Right lobe of liver (tissue), 6 donors: ENCODE measurements at regions not wholly inside any gene's neighbourhood (a gene's known extent, or its start where the extent isn't known, plus 50 kb on each side); places are given as distances from the start of the nearest gene placed in this dataset.
A peak's percentile ranks its signal among the peaks of the same experiment; 100 is the strongest.

ENCODE experiments used
- ATAC-seq, 4 donors: fragments of 200-7000 bp; cut with Tn5 transposase; one replicate each; pipeline ENCODE4 v1.9.1; 2020; ENCODE audit warnings: mild to moderate bottlenecking in 4 of 4, moderate library complexity in 4 of 4
- DNase-seq, 3 donors: peaks; one replicate each; pipeline ENCODE4 v3.0.0-alpha.2; 2020
- H3K27ac ChIP-seq, 3 donors: fragments of 200-600 bp; one replicate each; pipeline ENCODE4 v1.8.0; 2022
- H3K27me3 ChIP-seq, 2 donors: fragments of 200-600 bp; one replicate each; pipeline ENCODE4 v1.8.0; 2022
- H3K36me3 ChIP-seq, 4 donors: fragments of 200-600 bp; sonication (generic) in 1 of 4; one replicate each; pipeline versions ENCODE4 v1.5.1 to v1.8.0; 2017 to 2022; ENCODE audit warnings: control low read depth in 1 of 4
- H3K4me1 ChIP-seq, 4 donors: fragments of 200-600 bp; sonication (generic) in 1 of 4; one replicate each; pipeline versions ENCODE4 v1.5.1 to v1.8.0; 2017 to 2022; ENCODE audit warnings: control low read depth in 1 of 4
- H3K4me3 ChIP-seq, 3 donors: fragments of 200-600 bp; one replicate each; pipeline ENCODE4 v1.8.0; 2022
- H3K9me3 ChIP-seq, 4 donors: fragments of 200-600 bp; sonication (generic) in 1 of 4; one replicate each; pipeline versions ENCODE4 v1.5.1 to v1.8.0; 2017 to 2022; ENCODE audit warnings: control low read depth in 1 of 4
- CTCF ChIP-seq, 4 donors: fragments of 200-600 bp in 3 of 4; fragments of 450-650 bp in 1 of 4; IDR thresholded peaks; one replicate each; pipeline versions ENCODE4 v1.5.1 to v1.8.0; 2016 to 2022; ENCODE audit warnings: antibody characterized with exemption in 4 of 4, mild to moderate bottlenecking in 2 of 4
- POLR2A ChIP-seq: fragments of 450-650 bp; IDR thresholded peaks from one replicate; pipeline ENCODE4 v1.6.1; 2017; ENCODE audit warnings: antibody characterized with exemption, mild to moderate bottlenecking
- WGBS: methylation state at CpG from one replicate; pipeline ENCODE4 v1.1.6; 2018; ENCODE audit warnings: low coverage, low lambda C conversion rate; ENCODE audit not compliant: insufficient coverage; ENCODE audit errors: missing lambda C conversion rate; 5-methylcytosine and 5-hydroxymethylcytosine counted together
- intact Hi-C, 2 donors: fragments of 100-400 bp; cut with DNase I; formaldehyde crosslinking; loops; one replicate each; pipeline versions ENCODE4 v1.11.2 to v1.14.1; 2022
- donor health status: DM: no; HTN: yes; CAD: no.
- donor health status: DM: no; HTN: no; CAD: no.
- donor health status: DM: no; HTN: no; CAD: no.
- donor health status: DM: no; HTN: yes; CAD: no.
- donor health status: DM: no; HTN: yes; CAD: no.

- intact Hi-C loops, result no loop called here
Measured at GRCh38 chr20:4095639-4096038, 53.0 kb upstream of the SMOX start.

GRCh38 chr20:4091490-4092479, 56.8 kb upstream of the SMOX start:
- intact Hi-C loops, result no loop called here
- WGBS, result 18% methylated on average over 13 of the region's 24 CpGs

More at GRCh38 chr20:4095639-4096038, 53.0 kb upstream of the SMOX start:
- Histone ChIP-seq H3K27ac (no peak overlapping the region), H3K36me3 (no peaks in the 10 kb centered on the region), H3K27me3 (no peaks in the 10 kb centered on the region), H3K4me3 (no peak overlapping the region), H3K9me3 (no peaks in the 10 kb centered on the region), H3K4me1 (no peaks in the 10 kb centered on the region)
- DNase-seq, result no peak
- TF ChIP-seq POLR2A (no peak), CTCF (IDR thresholded peaks at IDR 0.05) (no peak)
- no peak for ATAC-seq
- WGBS, result 29% methylated on average over 2 of the region's 2 CpGs

GRCh38 chr20:4090756-4091489, 57.7 kb upstream of the SMOX start:
- no peak for TF ChIP-seq POLR2A
- no peak for TF ChIP-seq CTCF (IDR thresholded peaks at IDR 0.05)
- Histone ChIP-seq H3K4me3 (no peak overlapping the region), H3K27ac (no peak overlapping the region), H3K36me3 (no peaks in the 10 kb centered on the region), H3K27me3 (no peaks in the 10 kb centered on the region), H3K4me1 (no peaks in the 10 kb centered on the region), H3K9me3 (no peaks in the 10 kb centered on the region)
- DNase-seq (no peak), ATAC-seq (no peak)
- intact Hi-C loops, result no loop called here
- 61% methylated on average over 6 of the region's 6 CpGs for WGBS

More at GRCh38 chr20:4091490-4092479, 56.8 kb upstream of the SMOX start:
- H3K27ac ChIP-seq, result no peak overlapping the region
- TF ChIP-seq POLR2A (no peak), CTCF (IDR thresholded peaks at IDR 0.05) (peak; percentile 43 to 65 (median 61))
- peak; percentile 80 to 93 (median 88) for ATAC-seq
- H3K9me3 ChIP-seq, result no peaks in the 10 kb centered on the region
- DNase-seq, result peak; percentile 58 to 71 (median 66)
- H3K4me3 ChIP-seq, result no peak overlapping the region
- H3K4me1 ChIP-seq, result no peaks in the 10 kb centered on the region
- no peaks in the 10 kb centered on the region for H3K36me3 ChIP-seq
- H3K27me3 ChIP-seq, result no peaks in the 10 kb centered on the region

- intact Hi-C loops, result loop anchor here (10.0 kb wide), 1 partner anchor 75 kb away; the partner anchor contains the start of gene RNF24 (in 2 of the 2)
- no peak for TF ChIP-seq CTCF (IDR thresholded peaks at IDR 0.05)
- no peak for TF ChIP-seq POLR2A
- H3K4me1 ChIP-seq, result peaks cover 0 to 3% (median 0%) of the 10 kb centered on the region in 4 donors
- no peaks in the 10 kb centered on the region for H3K9me3 ChIP-seq
- no peaks in the 10 kb centered on the region for H3K36me3 ChIP-seq
- ATAC-seq (no peak), DNase-seq (no peak)
- H3K4me3 ChIP-seq, result no peak overlapping the region
- no peaks in the 10 kb centered on the region for H3K27me3 ChIP-seq
- H3K27ac ChIP-seq, result no peak overlapping the region
- WGBS, result 43% methylated on average over 5 of the region's 11 CpGs
Measured at GRCh38 chr20:4089756-4090487, 58.7 kb upstream of the SMOX start.
